ENCODE measurements at regions not wholly inside any gene's neighbourhood (a gene's known extent, or its start where the extent isn't known, plus 50 kb on each side); places are given as distances from the start of the nearest gene placed in this dataset.

DNA sequence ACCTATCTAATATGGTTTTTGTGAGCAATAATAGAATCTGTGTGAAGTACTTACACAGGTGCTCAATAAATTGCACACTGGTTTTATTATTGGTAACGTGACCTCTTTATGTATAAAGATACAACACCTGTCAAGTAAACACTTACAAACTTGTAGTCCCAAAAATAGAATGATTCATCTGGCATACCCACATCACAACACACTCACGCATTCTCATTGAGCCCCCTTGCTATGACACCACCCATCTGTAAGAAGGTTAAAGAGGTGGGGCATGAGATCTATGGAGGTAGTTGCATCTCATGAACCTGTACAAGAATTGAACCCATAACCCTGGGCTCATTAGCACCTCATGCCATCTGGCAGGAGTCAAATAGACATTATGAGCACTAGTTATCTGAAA, 134.9 kb upstream of the THBS1 start:
- no peak overlapping the region for H3K23ac ChIP-seq (ENCODE audit: insufficient read length)
- DNase-seq (ENCODE audit: low read depth in 1 of 2, low spot score in 2 of 2) = no peak
- ChIA-PET POLR2A (ENCODE audit: partially characterized antibody) (no interaction called here), CTCF (ENCODE audit: partially characterized antibody) (no interaction called here)
- no peaks in the 10 kb centered on the region for H3K79me1 ChIP-seq (ENCODE audit: low read depth, low read length)
- no peak overlapping the region for H2BK15ac ChIP-seq (ENCODE audit: low read length)
- H2BK12ac ChIP-seq (ENCODE audit: low read depth, low read length) = no peak overlapping the region
- H3K4me2 ChIP-seq (ENCODE audit: insufficient read depth in 1 of 2, low read depth in 2 of 2, low read length in 2 of 2) = no peak overlapping the region
- H3K4ac ChIP-seq (replicated peaks; ENCODE audit: insufficient read length, low read depth, low read length) = no peak overlapping the region
- H4K91ac ChIP-seq (replicated peaks; ENCODE audit: insufficient read length, low read length) = no peak overlapping the region
- no peak overlapping the region for H4K8ac ChIP-seq (ENCODE audit: extremely low read depth, insufficient read depth, low read length)
- no peak overlapping the region for H2AFZ ChIP-seq (ENCODE audit: low read length)
- no peaks in the 10 kb centered on the region for H3K36me3 ChIP-seq (ENCODE audit: control insufficient read depth in 2 of 4, insufficient read depth in 4 of 4, low read length in 3 of 4)
- H3K4me1 ChIP-seq (replicated peaks in 1 of 4; ENCODE audit: control insufficient read depth in 3 of 4, insufficient read depth in 4 of 4, low read length in 3 of 4) = peaks cover 0 to 4% (median 0%) of the 10 kb centered on the region in 4 experiments; a peak in 4 of 7 replicates
- H3K79me2 ChIP-seq (ENCODE audit: control insufficient read depth in 1 of 2, insufficient read depth in 2 of 2, low read length in 2 of 2) = no peaks in the 10 kb centered on the region
- H2BK120ac ChIP-seq (replicated peaks; ENCODE audit: low read depth, low read length) = no peak overlapping the region
- H3K27ac ChIP-seq (ENCODE audit: low read depth, low read length) = no peak overlapping the region
- H3K56ac ChIP-seq (replicated peaks; ENCODE audit: insufficient read length, low read depth, low read length) = no peak overlapping the region
- TF ChIP-seq SIN3A (conservative IDR thresholded peaks at IDR 0.05 in 1 of 2, IDR thresholded peaks at IDR 0.05 in 1 of 2; ENCODE audit: low read depth in 1 of 2, low read length in 2 of 2) = no peak
- no peak for TF ChIP-seq POLR2A (IDR thresholded peaks at IDR 0.05; ENCODE audit: control extremely low read depth in 1 of 2, low read depth in 2 of 2, low read length in 2 of 2)
- no peak for TF ChIP-seq POLR2AphosphoS5 (IDR thresholded peaks at IDR 0.05; ENCODE audit: low read depth, low read length)
- TF ChIP-seq CEBPB (IDR thresholded peaks at IDR 0.05; ENCODE audit: low read depth, low read length) = no peak
- TF ChIP-seq JUND (IDR thresholded peaks at IDR 0.05; ENCODE audit: low read length) = no peak
- no peak for TF ChIP-seq USF2 (IDR thresholded peaks at IDR 0.05; ENCODE audit: low read length)
- TF ChIP-seq CHD1 (IDR thresholded peaks at IDR 0.05; ENCODE audit: low read depth, low read length) = no peak
- no peak for TF ChIP-seq HDAC6 (IDR thresholded peaks at IDR 0.05; ENCODE audit: low read depth, low read length)
- no peak for TF ChIP-seq CBX8 (IDR thresholded peaks at IDR 0.05; ENCODE audit: borderline replicate concordance, low read depth, low read length)
- TF ChIP-seq PHF8 (conservative IDR thresholded peaks at IDR 0.05; ENCODE audit: low read depth, low read length) = no peak
- TF ChIP-seq RXRA (IDR thresholded peaks at IDR 0.05; ENCODE audit: insufficient read depth, low read depth, low read length) = no peak
- TF ChIP-seq SIRT6 (IDR thresholded peaks at IDR 0.05; ENCODE audit: low read length) = no peak
- TF ChIP-seq RBBP5 (IDR thresholded peaks at IDR 0.05; ENCODE audit: borderline replicate concordance, low read depth, low read length) = no peak
- TF ChIP-seq SUZ12 (IDR thresholded peaks at IDR 0.05; ENCODE audit: low read length) = no peak
- no peak for TF ChIP-seq SRF (IDR thresholded peaks at IDR 0.05; ENCODE audit: low read depth, low read length)
- no peak overlapping the region for H3K18ac ChIP-seq (ENCODE audit: extremely low read depth, low read length)
- peaks cover 0 to 5% of the 10 kb centered on the region in 2 experiments; a peak in 1 of 4 replicates for H3K9me3 ChIP-seq (ENCODE audit: insufficient read depth in 2 of 2, low read depth in 1 of 2, low read length in 1 of 2)
- no peaks in the 10 kb centered on the region for H3K23me2 ChIP-seq (ENCODE audit: low read depth, low read length)
- H4K20me1 ChIP-seq (replicated peaks in 1 of 2; ENCODE audit: control insufficient read depth in 1 of 2, insufficient read depth in 2 of 2, low read length in 2 of 2) = no peaks in the 10 kb centered on the region
- no peak overlapping the region for H3K4me3 ChIP-seq (ENCODE audit: extremely low read depth in 1 of 4, insufficient read depth in 2 of 4, low read depth in 3 of 4, low read length in 4 of 4)
- H3K14ac ChIP-seq (ENCODE audit: insufficient read length) = no peak overlapping the region
- no peak overlapping the region for H2BK5ac ChIP-seq (ENCODE audit: low read depth, low read length)
- H3K27me3 ChIP-seq (replicated peaks in 1 of 4; ENCODE audit: control insufficient read depth in 3 of 4, extremely low read depth in 1 of 4, insufficient read depth in 3 of 4, low read length in 3 of 4) = no peaks in the 10 kb centered on the region
- H3K9ac ChIP-seq (replicated peaks in 1 of 4; ENCODE audit: extremely low read depth in 1 of 4, low read depth in 3 of 4, low read length in 3 of 4) = no peak overlapping the region
- WGBS, 2 experiments (ENCODE audit: extremely low coverage in 1 of 2, insufficient coverage in 1 of 2, insufficient read length in 1 of 2, insufficient replicate concordance in 2 of 2, low coverage in 1 of 2, low lambda C conversion rate in 2 of 2, missing lambda C conversion rate in 1 of 2) = 89% methylated on average over 2 of the region's 2 CpGs; no CpG with 5 or more reads in 1 of the 2 experiments
- H2AK5ac ChIP-seq (ENCODE audit: low read depth, low read length) = no peak overlapping the region
- no peak for FAIRE-seq
- no peak overlapping the region for H2BK20ac ChIP-seq (ENCODE audit: low read length)
- no peak overlapping the region for H4K5ac ChIP-seq (ENCODE audit: insufficient read length, low read depth, low read length)
